HL-60 (cell line): ENCODE measurements at regions not wholly inside any gene's neighbourhood (a gene's known extent, or its start where the extent isn't known, plus 50 kb on each side); places are given as distances from the start of the nearest gene placed in this dataset.

Source experiments
- CTCF ChIP-seq: IDR thresholded peaks from one replicate; pipeline ENCODE4 v1.5.1; 2011; ENCODE audit warnings: low read length, control low read depth, inconsistent platforms; ENCODE audit not compliant: insufficient read depth
- POLR2AphosphoS5 ChIP-seq: IDR thresholded peaks from 2 replicates; pipeline ENCODE4 v1.6.1; 2012; ENCODE audit warnings: low read depth
- REST ChIP-seq: IDR thresholded peaks from 2 replicates; pipeline ENCODE4 v1.6.1; 2012; ENCODE audit warnings: low read depth; ENCODE audit not compliant: insufficient replicate concordance

DNA sequence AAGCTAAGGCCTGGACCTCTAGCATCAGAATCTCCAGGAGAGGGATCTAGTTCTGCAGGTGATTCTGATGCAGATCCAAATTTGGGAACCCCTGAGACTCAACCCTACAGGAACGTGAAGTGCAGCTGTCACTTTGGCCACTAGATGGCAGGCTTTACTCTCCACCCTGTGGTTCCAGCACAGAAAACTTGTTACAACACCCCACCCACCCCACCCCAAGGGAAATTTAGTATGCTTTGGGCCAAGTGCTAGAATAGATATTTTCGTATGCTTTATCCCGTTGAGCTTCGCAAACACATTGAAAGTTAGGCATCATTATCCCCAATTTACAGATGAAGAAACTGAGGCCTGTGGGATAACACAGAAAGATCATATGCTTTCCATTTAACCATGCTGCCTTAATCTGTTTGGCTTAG is 232.0 kb downstream of the B3GLCT start:
- TF ChIP-seq CTCF, result peak; percentile 88
- TF ChIP-seq POLR2AphosphoS5, result no peak
- no peak for TF ChIP-seq REST
